Activated T-helper 1 cell treated with anti-CD3 and anti-CD28 coated beads, Interleukin-12 subunit alpha, Interleukin-12 subunit beta, Interleukin-2, Interleukin-4 antibody, amounts not matched to agents 30 ng/mL and 10 ng/mL and 1 ng/mL, durations not matched to agents 14 hours and 24 hours and 36 hours (primary cell): ENCODE measurements at regions not wholly inside any gene's neighbourhood (a gene's known extent, or its start where the extent isn't known, plus 50 kb on each side); places are given as distances from the start of the nearest gene placed in this dataset.

Experiments used
- DNase-seq: peaks from one replicate; pipeline ENCODE4 v3.0.0; 2021; ENCODE audit warnings: low spot score
- H3K27ac Mint-ChIP-seq: one replicate; pipeline ENCODE4 v1.8.0; 2021; ENCODE audit warnings: mild to moderate bottlenecking, mixed read lengths
- H3K27me3 Mint-ChIP-seq: one replicate; pipeline ENCODE4 v1.8.0; 2022; ENCODE audit warnings: mild to moderate bottlenecking, moderate library complexity, mixed read lengths; ENCODE audit not compliant: insufficient read depth
- H3K36me3 Mint-ChIP-seq: one replicate; pipeline ENCODE4 v1.8.0; 2021; ENCODE audit warnings: low read depth, mixed read lengths
- H3K4me1 Mint-ChIP-seq: one replicate; pipeline ENCODE4 v1.8.0; 2021; ENCODE audit warnings: low read depth, mixed read lengths
- H3K4me3 Mint-ChIP-seq: one replicate; pipeline ENCODE4 v1.8.0; 2021; ENCODE audit warnings: mild to moderate bottlenecking, moderate library complexity, mixed read lengths
- H3K9me3 Mint-ChIP-seq: one replicate; pipeline ENCODE4 v1.8.0; 2021; ENCODE audit warnings: mixed read lengths
- intact Hi-C: fragments of 100-400 bp; cut with micrococcal nuclease; formaldehyde crosslinking; loops from one replicate; pipeline ENCODE4 v1.15.1; 2024

DNA sequence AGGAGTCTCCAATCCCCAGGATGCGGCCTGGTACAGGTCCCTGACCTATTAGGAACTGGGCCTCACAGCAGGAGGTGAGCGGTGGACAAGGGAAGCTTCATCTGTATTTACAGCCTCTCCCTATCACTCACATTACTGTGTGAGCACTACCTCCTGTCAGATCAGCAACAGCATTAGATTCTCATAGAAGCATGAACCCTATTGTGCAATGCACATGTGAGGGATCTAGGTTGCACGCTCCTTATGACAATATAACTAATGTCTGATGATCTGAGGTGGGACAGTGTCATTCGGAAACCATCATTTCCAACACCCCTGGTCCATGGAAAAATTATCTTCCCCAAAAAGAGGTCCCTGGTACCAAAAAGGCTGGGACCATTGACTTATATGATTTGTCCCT, 1000.5 kb downstream of the FLRT2 start:
- no peak overlapping the region for H3K27ac Mint-ChIP-seq
- DNase-seq = no peak
- H3K4me1 Mint-ChIP-seq = no peaks in the 10 kb centered on the region
- H3K9me3 Mint-ChIP-seq = no peaks in the 10 kb centered on the region
- intact Hi-C loops = no loop called here
- H3K4me3 Mint-ChIP-seq = no peak overlapping the region
- H3K36me3 Mint-ChIP-seq = no peaks in the 10 kb centered on the region
- no peaks in the 10 kb centered on the region for H3K27me3 Mint-ChIP-seq

DNA sequence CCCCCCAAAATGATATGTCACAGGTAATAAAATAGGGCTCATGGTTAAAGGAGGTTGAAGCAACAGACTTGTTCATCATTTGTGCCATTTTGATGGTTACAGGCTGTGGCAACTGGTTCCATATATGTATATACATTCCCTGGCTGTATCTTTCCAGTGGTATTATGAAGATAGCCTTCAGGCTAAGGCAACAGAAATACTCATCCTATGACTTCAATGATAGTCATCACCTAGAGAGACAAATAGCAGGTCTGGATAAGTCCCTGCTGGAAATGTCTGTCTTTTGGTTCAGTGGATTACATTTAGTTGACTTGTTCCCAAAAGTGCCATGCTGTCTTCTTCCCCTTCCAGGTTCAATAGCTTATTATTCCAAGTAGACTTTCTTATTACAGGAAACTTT, 997.4 kb downstream of the FLRT2 start:
- no peak for DNase-seq
- no peaks in the 10 kb centered on the region for H3K4me1 Mint-ChIP-seq
- H3K27me3 Mint-ChIP-seq = no peaks in the 10 kb centered on the region
- H3K36me3 Mint-ChIP-seq = no peaks in the 10 kb centered on the region
- intact Hi-C loops = no loop called here
- H3K4me3 Mint-ChIP-seq = no peak overlapping the region
- H3K9me3 Mint-ChIP-seq = no peaks in the 10 kb centered on the region
- H3K27ac Mint-ChIP-seq = no peak overlapping the region

DNA sequence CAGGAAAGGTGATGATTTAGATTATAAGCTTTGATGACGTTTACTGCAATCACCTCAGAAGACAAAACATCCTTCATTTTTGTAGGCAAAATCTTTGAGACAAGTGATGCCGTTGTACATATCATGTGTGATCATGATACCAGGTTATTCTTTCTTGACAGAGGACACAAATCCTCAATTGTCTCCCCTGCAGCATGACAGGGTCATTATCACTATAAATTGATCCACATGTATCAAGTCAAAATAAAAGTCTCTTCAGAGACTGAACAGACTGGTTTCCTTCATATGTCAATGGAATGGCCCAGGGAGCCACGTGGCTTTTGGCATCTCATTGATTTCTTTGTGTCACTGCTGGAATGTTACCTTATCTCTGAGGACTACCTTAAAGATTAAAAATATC, 995.7 kb downstream of the FLRT2 start:
- no peak for DNase-seq
- intact Hi-C loops = no loop called here
- Mint-ChIP-seq H3K4me1 (no peaks in the 10 kb centered on the region), H3K9me3 (no peaks in the 10 kb centered on the region), H3K27ac (no peak overlapping the region), H3K36me3 (no peaks in the 10 kb centered on the region), H3K27me3 (no peaks in the 10 kb centered on the region), H3K4me3 (no peak overlapping the region)

DNA sequence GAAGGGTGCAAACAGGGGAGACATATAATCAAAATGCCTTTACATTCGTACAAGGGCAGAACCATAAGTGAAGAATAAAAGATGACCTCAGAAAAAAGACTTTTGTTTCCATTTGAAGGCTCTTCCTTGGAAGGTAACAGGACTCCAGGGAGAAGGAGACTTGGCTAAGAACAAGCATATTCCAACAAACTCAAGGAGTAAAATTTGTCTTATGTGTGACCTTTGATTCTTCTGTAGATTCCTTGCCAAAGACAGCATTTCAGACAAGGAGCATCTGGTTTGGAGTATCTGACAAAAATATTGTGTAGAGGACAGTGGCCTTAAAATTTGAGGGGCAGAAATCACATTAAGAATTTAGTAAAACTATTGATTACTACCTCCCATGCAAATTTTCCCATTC, 991.9 kb downstream of the FLRT2 start:
- Mint-ChIP-seq H3K9me3 (no peaks in the 10 kb centered on the region), H3K27me3 (no peaks in the 10 kb centered on the region), H3K36me3 (no peaks in the 10 kb centered on the region), H3K4me1 (no peaks in the 10 kb centered on the region), H3K4me3 (no peak overlapping the region), H3K27ac (no peak overlapping the region)
- intact Hi-C loops = no loop called here
- no peak for DNase-seq

DNA sequence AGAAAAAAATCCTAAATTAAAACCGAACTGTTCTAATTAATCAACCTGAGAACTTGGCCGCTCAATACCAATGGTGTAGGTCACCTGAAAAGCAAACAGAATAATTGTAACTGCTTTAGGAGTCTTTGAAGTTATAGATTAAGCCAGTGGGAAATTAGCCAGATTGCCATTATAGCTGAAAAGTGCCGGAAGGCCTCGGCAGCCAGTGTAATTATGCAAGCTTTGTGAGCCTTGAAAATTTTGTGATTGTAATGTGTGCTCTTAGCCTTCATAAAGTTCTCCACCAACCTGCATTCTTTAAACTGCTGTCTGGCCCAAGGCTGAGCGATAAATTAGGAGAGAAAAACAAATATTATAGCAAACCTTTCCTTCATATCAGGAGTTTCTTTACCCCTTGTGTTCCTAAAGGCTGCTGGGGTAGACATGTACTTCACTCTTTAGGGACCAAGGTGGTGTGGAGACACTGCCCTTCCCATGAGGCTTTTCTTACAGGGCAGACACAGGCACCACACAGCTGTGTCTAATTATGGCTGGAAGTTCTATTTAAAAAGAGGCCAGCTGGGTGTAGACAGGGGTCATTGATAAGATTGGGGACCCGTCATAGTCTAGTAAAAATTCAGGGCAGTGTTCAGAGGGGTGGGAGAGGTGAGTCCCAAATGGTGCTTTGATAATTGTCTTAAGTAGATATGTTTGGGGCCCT, 991.2 kb downstream of the FLRT2 start:
- DNase-seq = no peak
- Mint-ChIP-seq H3K4me3 (no peak overlapping the region), H3K27ac (no peak overlapping the region), H3K27me3 (no peaks in the 10 kb centered on the region), H3K4me1 (no peaks in the 10 kb centered on the region), H3K9me3 (no peaks in the 10 kb centered on the region), H3K36me3 (no peaks in the 10 kb centered on the region)
- intact Hi-C loops = no loop called here

DNA sequence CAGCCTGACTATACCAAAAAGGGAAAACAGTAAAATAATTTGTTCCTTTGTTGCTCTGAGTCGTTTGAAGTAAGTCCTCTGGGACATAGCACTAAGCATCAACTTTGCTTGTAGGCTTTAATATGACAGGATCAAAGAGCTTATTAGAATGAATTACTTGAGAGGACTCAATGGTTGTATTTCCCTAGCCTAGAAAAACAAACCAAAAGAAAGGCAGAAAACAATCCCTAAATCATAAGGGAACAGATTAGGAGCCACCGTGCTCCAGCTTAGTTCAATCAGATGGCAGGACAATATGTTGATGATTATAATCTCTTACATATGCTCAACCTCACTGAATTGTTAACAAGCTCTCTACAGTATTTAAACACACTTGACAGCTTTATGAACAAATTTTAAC, 988.4 kb downstream of the FLRT2 start:
- Mint-ChIP-seq H3K27me3 (no peaks in the 10 kb centered on the region), H3K9me3 (no peaks in the 10 kb centered on the region), H3K4me1 (no peaks in the 10 kb centered on the region), H3K27ac (no peak overlapping the region), H3K36me3 (no peaks in the 10 kb centered on the region), H3K4me3 (no peak overlapping the region)
- no peak for DNase-seq
- intact Hi-C loops = no loop called here

DNA sequence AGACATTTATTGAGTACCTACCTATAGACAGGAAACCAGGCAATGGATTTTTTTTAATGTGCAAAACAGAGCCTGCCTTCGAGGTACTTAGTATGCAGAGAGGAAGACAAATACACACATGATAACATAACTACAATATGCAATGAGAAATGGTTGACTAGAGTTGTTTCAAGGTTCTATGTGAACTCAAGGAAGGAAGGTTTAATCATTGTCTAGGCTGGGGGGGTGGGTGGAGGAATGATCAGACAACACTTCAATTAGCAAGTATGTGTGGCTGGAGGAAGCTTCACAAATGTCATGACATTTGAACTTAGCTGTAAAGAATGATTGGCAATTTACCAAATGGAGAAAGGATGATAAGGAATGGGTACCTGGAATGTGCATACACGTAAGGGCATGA, 985.3 kb downstream of the FLRT2 start:
- H3K27ac Mint-ChIP-seq = no peak overlapping the region
- no peaks in the 10 kb centered on the region for H3K27me3 Mint-ChIP-seq
- H3K4me3 Mint-ChIP-seq = no peak overlapping the region
- no peaks in the 10 kb centered on the region for H3K4me1 Mint-ChIP-seq
- intact Hi-C loops = no loop called here
- H3K9me3 Mint-ChIP-seq = no peaks in the 10 kb centered on the region
- no peak for DNase-seq
- H3K36me3 Mint-ChIP-seq = no peaks in the 10 kb centered on the region

DNA sequence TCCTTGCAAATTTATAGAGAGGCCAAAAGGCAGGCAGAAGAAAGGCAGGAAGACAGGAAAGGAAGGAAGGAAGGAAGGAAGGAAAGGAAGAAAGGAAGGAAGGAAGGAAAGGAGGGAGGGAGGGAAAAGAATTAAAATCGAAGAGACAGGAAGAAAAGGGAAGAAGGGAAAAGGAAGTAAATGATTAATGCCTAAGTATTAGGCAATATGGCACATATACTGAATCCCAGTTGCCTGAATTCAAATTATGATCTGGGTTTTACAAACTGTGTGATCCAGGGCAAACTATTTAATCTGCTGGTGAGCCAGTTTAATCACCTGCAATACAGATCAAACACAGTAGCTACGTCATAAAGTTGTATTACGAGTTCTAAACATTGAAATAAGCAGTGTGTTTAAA, 983.6 kb downstream of the FLRT2 start:
- Mint-ChIP-seq H3K27ac (no peak overlapping the region), H3K36me3 (no peaks in the 10 kb centered on the region), H3K4me3 (no peak overlapping the region), H3K4me1 (no peaks in the 10 kb centered on the region), H3K9me3 (no peaks in the 10 kb centered on the region), H3K27me3 (no peaks in the 10 kb centered on the region)
- DNase-seq = no peak
- intact Hi-C loops = no loop called here

DNA sequence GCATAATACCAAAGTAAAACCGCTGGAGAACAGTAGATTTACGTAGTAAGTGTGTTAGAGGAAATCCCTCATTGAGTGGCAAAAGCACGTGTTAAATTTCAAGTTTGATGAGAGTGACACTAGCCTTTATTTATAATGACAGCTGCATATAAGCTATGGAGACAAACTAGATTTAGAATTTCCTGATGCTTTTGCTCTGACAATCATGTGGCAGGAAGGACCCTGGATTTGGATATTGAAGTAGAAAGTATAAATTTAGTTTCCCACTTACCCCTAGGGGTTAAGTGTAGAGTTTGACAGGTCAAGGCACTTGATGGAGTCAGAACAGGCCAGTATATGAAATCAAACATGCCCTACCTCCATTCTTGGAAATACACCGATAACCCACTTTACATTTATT, 983.1 kb downstream of the FLRT2 start:
- intact Hi-C loops = no loop called here
- Mint-ChIP-seq H3K4me1 (no peaks in the 10 kb centered on the region), H3K9me3 (no peaks in the 10 kb centered on the region), H3K4me3 (no peak overlapping the region), H3K36me3 (no peaks in the 10 kb centered on the region), H3K27me3 (no peaks in the 10 kb centered on the region), H3K27ac (no peak overlapping the region)
- DNase-seq = no peak

DNA sequence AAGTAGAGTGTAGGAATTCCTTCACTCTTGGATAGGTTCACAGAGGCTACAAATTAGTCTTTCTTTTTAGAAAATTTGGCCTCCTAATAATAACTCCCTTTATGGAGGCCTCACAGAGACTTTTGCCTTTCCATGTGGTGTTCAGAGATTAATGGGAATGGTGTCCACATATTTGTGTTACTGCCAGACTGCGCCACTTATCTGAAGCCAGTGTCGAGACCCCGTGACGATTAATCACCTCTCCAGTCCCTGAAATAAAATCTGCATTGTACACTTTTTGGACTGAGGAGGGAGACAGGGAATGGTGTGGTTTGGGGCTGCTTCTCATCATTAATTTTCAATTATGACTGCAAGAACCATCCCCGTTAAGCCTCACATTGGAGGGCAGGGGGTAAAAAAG, 980.5 kb downstream of the FLRT2 start:
- Mint-ChIP-seq H3K9me3 (no peaks in the 10 kb centered on the region), H3K4me1 (no peaks in the 10 kb centered on the region), H3K27me3 (no peaks in the 10 kb centered on the region), H3K4me3 (no peak overlapping the region), H3K36me3 (no peaks in the 10 kb centered on the region), H3K27ac (no peak overlapping the region)
- intact Hi-C loops = no loop called here
- no peak for DNase-seq

DNA sequence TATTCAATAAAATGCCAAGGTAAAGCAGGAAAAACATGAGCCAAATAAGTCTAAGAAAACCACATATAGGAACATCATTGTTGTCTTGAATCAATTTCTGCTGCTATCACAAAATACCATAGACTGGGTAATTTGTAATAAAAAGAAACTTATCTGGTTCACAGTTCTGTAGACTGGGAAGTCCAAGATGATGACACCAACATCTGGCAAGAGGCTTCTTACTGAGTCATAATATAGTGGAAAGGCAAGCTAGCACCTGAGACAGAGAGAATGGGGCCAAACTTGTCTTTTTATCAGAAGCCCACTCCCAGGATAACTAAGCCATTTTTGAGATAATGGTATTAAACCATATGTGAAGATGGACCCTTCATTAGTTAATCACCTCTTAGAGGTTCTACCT, 975.9 kb downstream of the FLRT2 start:
- Mint-ChIP-seq H3K4me3 (no peak overlapping the region), H3K27me3 (no peaks in the 10 kb centered on the region), H3K4me1 (no peaks in the 10 kb centered on the region), H3K9me3 (no peaks in the 10 kb centered on the region), H3K27ac (no peak overlapping the region), H3K36me3 (no peaks in the 10 kb centered on the region)
- no peak for DNase-seq
- intact Hi-C loops = no loop called here

DNA sequence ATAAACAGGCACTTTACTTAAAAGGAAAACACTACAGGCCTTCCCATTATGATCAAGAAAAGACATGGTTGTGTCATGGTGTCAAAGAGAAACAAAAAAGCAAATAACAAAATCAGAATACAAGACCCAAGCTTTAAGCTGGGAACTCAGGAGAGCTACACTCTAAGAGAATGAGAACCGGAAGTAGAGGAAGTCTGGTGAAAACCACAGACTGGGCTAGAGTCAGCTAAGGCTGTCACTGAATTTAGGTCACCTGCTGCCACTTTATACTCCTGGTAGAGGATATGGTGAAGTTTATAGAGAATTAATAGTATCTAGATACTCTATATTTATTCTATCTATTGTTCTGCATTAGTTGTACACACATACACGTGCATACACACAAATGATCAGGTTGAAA, 971.7 kb downstream of the FLRT2 start:
- Mint-ChIP-seq H3K4me1 (no peaks in the 10 kb centered on the region), H3K27me3 (no peaks in the 10 kb centered on the region), H3K36me3 (no peaks in the 10 kb centered on the region), H3K27ac (no peak overlapping the region), H3K9me3 (no peaks in the 10 kb centered on the region), H3K4me3 (no peak overlapping the region)
- intact Hi-C loops = no loop called here
- DNase-seq = no peak

DNA sequence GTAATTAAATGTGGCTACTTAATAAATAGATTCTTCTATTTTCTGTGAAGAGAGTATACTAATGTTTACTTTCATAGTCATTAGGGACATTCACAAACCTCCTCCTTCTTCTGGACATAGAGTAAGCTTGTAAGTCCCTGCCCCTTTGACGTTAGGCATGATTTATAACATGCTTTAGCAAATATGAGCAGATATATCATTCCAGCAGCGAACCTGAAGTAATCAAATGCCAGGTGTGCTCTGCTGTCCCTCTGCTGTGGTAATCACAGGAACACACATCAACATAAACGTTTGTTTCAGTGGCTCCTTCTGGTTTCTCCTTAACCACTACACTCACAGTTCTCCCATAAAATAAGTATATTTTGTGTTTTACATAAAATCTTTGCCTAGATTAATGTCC, 961.8 kb downstream of the FLRT2 start:
- Mint-ChIP-seq H3K4me3 (no peak overlapping the region), H3K4me1 (no peaks in the 10 kb centered on the region), H3K36me3 (no peaks in the 10 kb centered on the region), H3K27me3 (no peaks in the 10 kb centered on the region), H3K27ac (no peak overlapping the region), H3K9me3 (peaks cover 3% of the 10 kb centered on the region)
- no peak for DNase-seq
- intact Hi-C loops = no loop called here

DNA sequence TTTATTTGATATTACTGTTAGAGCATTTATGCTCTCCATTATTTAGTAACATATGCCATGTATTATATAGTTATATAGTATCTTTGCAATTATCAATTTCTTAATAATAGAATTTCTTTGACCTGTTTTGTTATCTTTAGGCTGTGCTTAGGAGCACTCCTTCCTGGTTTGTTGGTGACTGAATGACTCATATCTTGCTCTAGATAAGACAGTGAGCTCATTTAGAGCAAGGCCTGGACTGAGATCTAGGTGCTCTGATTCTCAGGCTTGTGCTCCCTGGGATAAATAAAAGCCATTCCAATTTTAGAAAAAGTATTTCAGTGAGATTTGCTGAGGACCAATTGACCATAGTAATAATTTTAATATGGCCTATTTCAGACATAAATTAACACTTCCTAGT, 951.2 kb downstream of the FLRT2 start:
- H3K9me3 Mint-ChIP-seq = no peaks in the 10 kb centered on the region
- H3K4me3 Mint-ChIP-seq = no peak overlapping the region
- no peak for DNase-seq
- H3K36me3 Mint-ChIP-seq = no peaks in the 10 kb centered on the region
- H3K27ac Mint-ChIP-seq = no peak overlapping the region
- no peaks in the 10 kb centered on the region for H3K4me1 Mint-ChIP-seq
- H3K27me3 Mint-ChIP-seq = no peaks in the 10 kb centered on the region
- intact Hi-C loops = no loop called here
